GM21526 (cell line): ENCODE measurements at regions not wholly inside any gene's neighbourhood (a gene's known extent, or its start where the extent isn't known, plus 50 kb on each side); places are given as distances from the start of the nearest gene placed in this dataset.

ENCODE experiments used
- ATAC-seq: cut with Tn5 transposase; IDR thresholded peaks from one replicate; pipeline ENCODE4 v1.9.1; 2021; ENCODE audit warnings: moderate library complexity; ENCODE audit not compliant: unreplicated experiment, low FRiP score

DNA sequence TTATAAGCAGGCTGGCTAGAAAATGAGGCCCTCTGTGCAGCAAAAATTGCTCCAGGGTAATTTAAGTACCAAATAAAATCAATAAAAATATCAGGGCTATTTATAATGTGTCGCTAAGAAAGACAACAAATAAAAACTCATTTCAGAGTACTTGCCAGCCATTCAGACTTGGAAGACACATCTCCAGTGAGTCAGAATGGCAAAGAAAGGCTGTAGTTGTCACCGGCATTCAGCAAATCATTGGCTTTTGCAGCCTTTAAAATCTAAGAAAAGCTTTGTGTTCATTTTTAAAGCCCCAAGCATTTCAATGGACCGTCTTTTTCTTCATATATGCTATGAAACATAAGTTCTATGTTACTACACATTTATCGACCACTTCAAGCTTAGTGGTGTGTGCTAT is 141.1 kb upstream of the HNMT start:
- no peak for ATAC-seq

- ATAC-seq: no peak
Measured at GRCh38 chr2:137824501-137824900, 139.8 kb upstream of the HNMT start.

DNA sequence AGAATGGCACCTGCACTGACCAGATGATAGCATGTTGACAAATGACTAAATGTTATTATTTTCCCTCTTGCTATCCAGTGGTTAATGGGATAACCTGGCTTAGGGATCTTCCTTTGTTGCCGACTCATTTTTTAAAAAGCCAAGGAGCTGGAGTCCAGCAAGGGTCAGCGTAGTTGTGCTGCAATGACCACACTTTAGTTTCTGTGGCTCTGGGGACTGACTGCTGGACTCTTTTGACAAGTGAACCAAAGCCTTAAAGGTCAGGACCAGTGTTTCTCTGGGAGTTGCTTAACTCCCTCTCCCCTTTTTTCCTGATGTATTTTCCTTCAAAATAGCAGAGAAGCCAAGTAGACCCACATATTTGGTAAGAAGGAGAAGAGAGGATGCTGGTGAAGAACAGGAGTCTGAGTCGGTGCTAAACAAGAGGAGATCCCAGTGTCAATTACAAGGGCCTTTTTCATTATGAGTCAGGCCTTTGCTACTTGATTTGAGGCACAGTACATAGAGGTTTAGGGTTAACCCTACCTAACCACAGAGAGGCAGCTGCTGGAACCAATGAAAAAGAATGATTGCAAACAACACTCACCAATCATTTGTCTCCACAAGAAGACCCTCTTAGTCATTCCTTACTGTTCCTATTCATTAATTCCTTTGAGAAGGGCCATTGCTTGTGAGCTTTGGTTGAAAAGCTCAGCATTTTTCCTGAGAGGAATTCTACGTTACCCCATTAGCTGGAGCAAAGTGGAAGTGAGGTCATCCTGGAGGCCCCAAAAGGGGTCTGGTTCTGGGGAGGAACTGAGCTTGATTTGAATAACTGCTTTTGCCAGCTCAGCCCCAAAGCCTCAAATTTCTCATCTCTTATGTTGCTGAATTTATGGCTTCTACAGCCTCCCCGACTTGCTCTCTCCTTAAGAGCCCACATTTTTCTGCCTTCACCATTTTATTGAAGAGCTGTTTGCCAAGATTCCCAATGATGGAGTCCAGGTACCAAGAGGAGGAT is 137.6 kb upstream of the HNMT start:
- ATAC-seq: peak; percentile 97

DNA sequence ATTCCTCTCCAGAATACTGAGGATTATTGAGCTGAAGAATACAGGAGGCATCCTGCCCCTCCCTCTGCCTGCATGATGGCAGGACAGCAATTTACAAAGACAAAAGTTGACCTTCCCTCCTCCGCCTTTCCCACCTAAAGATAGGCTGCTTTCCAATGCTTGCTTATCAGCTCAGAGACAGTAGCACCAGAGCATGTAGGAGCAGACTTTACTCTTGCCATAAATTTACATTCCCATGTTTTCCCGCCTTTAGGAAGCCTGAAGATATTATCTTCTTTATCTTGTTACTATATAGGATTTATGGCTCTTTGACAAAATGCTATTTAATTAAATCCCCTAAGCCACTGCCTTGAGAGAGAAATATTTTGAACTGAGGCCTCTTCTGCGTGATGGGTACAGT is 135.6 kb upstream of the HNMT start:
- ATAC-seq: no peak

DNA sequence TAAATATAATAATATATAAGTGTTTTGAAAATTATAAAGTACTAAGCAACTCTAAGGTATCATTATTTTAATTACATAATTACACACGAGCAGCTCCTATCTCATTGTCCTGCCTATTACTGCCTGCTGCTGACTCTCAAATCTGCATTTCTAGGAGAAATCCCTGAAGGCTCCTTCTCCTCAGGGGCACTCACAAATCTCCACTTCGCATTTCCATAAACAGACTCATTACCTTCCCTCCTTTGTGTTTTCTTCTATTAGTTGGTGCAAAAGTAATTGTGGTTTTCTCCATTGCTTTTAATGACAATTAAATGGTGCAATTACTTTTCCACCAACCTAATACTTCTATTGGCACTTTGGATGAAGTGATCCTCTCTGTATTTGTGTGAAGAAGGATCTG is 135.0 kb upstream of the HNMT start:
- ATAC-seq: no peak

DNA sequence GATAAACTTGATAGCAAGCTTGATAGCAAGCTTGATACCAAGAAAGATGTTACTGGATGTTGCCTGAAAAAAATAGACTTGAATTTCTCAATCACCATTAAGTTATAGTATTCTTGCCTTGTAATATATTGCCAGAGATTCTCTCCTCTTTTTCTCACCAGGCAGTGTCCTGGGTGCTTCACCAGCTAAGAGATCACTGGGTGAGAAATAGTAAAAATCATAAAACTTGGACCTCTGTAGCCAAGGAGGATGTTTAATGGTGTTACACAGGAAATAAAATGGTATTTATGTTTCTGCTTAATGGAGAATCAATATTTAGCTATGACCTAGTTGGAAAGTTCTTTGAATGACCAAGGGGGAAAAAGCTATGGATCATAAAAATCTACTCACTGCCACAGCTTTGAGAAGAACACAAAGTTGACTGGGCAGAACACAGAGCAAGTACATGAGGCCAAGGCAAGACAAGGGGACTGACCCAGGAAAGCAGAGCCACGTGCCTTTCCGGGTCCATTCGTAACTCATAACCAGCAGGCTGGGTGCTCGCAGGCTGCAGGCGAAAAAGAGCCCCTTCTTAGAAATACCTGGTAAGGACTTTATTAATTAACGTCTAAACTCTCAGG is 129.4 kb upstream of the HNMT start:
- no peak for ATAC-seq

- no peak for ATAC-seq
Measured at GRCh38 chr2:137836671-137837070, 127.6 kb upstream of the HNMT start.

DNA sequence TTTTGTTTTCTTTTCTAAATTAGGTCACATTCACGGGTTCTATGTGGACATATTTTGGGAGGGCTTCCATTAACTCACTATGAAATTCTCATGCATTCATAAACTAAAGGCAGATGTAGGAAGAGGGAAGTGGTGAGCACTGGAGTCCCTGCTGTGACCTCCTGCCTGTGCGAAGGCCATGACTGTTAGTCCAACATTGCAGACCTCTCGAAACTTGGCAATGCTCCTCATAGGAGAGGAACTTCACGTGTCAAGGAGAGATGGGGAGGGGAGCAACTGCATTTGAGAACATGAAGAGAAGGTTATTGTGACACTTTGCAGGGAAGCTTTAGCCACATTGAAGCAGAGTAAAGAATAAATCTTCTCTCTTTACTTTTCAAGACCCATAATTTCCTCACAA is 126.4 kb upstream of the HNMT start:
- no peak for ATAC-seq

GRCh38 chr2:137838255-137839092 is 125.8 kb upstream of the HNMT start:
- ATAC-seq: peak; percentile 65

- ATAC-seq: no peak
Measured at GRCh38 chr2:137842430-137842829, 121.8 kb upstream of the HNMT start.

- ATAC-seq: no peak
Measured at GRCh38 chr2:137842952-137843351, 121.3 kb upstream of the HNMT start.

DNA sequence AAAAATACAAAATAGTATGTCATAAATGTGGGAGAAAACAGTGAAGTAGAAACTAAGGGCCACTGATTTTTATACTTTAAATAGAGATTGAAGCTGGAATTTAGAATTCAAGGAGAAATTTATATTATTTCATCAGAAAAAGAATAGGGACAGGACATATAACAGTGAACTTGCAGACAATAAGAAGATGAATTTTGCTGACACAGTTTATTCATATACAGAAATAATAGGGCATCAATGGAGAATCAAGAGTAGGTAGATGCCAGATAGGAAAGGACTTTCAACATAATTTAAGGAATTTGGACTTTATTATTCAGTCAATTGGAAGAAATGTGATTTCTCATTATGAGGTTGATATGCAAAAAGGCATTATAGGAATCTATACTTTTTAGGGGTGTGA is 118.9 kb upstream of the HNMT start:
- no peak for ATAC-seq

- no peak for ATAC-seq
Measured at GRCh38 chr2:137846993-137847392, 117.3 kb upstream of the HNMT start.

DNA sequence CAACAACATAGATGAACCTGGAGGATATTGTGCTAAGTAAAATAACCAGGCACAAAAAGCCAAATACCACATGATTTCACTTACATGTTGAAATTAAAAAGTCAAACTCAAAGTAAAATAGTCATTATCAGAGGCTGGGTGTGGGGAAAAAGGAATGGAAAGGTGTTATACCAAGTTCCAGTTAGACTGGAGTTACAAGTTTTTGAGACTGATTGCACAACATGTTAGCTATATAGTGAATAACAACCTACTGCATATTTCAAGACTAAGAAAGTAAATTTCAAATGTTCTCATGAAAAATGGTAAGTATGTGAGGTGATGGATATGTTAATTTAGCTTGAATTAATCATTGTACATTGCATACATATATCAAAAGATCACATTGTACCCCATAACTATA is 116.8 kb upstream of the HNMT start:
- ATAC-seq: no peak

GRCh38 chr2:137857881-137858280 is 106.4 kb upstream of the HNMT start:
- ATAC-seq: no peak

- no peak for ATAC-seq
Measured at GRCh38 chr2:137862651-137863050, 101.6 kb upstream of the HNMT start.

DNA sequence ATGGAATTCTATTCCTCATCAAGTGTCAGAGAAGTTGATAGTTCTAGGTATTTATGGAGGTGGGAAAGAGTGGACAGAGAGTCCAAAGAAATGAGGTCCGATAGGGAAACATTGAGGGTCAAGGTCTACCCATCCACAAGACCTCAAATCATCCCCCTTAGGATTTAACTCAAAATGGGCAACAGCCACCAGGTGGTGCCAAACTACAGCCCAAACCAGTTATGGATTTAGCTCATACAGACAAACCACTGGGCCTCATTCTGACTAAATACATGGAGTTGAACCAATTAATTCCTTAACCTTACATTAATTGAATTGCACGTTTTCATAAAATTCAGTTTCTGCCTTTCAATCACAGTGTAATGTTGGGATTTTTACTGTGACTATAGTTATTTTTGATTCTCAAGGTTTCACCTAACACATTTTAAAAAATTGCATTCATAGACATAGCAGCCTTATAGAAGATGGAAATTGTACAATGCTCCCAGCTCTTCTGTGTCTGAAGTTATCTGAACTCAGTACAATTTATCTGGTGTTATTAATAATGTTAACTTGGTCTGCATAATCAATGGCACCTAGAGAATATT is 98.2 kb upstream of the HNMT start:
- ATAC-seq: peak; percentile 82

GRCh38 chr2:137870682-137871081 is 93.6 kb upstream of the HNMT start:
- ATAC-seq: no peak

GRCh38 chr2:137872577-137872976 is 91.7 kb upstream of the HNMT start:
- no peak for ATAC-seq

- no peak for ATAC-seq
Measured at GRCh38 chr2:137873536-137874244, 90.6 kb upstream of the HNMT start.
